ENCODE measurements at regions not wholly inside any gene's neighbourhood (a gene's known extent, or its start where the extent isn't known, plus 50 kb on each side); places are given as distances from the start of the nearest gene placed in this dataset.

- Mint-ChIP-seq H3K27ac (ENCODE audit: low read depth, unreplicated experiment) (no peak overlapping the region), H3K4me1 (ENCODE audit: insufficient read depth, unreplicated experiment) (no peaks in the 10 kb centered on the region), H3K4me3 (ENCODE audit: unreplicated experiment) (no peak overlapping the region), H3K9me3 (ENCODE audit: unreplicated experiment) (no peaks in the 10 kb centered on the region), H3K36me3 (ENCODE audit: insufficient read depth, unreplicated experiment) (no peaks in the 10 kb centered on the region), H3K27me3 (ENCODE audit: insufficient read depth, unreplicated experiment) (peaks cover 47% of the 10 kb centered on the region)
- intact Hi-C loops (cut with micrococcal nuclease): no loop called here
- BruUV-seq (replicated peaks): no TSS peak
- CTCF ChIA-PET: interaction anchor here (0.8 to 4.1 kb wide), 4 partner anchors 10 to 187 kb away, joined by 3 to 71 read pairs (median 4); no protein-coding TSS in a partner anchor
- DNase-seq (ENCODE audit: unreplicated experiment): no peak
- TF ChIP-seq CTCF (IDR thresholded peaks at IDR 0.05; ENCODE audit: unreplicated experiment): no peak
- POLR2A ChIA-PET: no interaction called here
Measured at GRCh38 chr7:31445686-31446355, 68.1 kb upstream of the ITPRID1 start.

- no peaks in the 10 kb centered on the region for H3K4me1 Mint-ChIP-seq (ENCODE audit: insufficient read depth, unreplicated experiment)
- ChIA-PET CTCF (interaction anchor here (0.5 to 3.0 kb wide), 8 partner anchors 40 to 314 kb away, joined by 3 to 17 read pairs (median 3); no protein-coding TSS in a partner anchor), POLR2A (interaction anchor here (0.5 kb wide), 1 partner anchor 376 kb away, joined by 3 read pairs; no protein-coding TSS in a partner anchor)
- no peak overlapping the region for H3K4me3 Mint-ChIP-seq (ENCODE audit: unreplicated experiment)
- no peaks in the 10 kb centered on the region for H3K36me3 Mint-ChIP-seq (ENCODE audit: insufficient read depth, unreplicated experiment)
- DNase-seq (ENCODE audit: unreplicated experiment): no peak
- no peaks in the 10 kb centered on the region for H3K9me3 Mint-ChIP-seq (ENCODE audit: unreplicated experiment)
- intact Hi-C loops (cut with micrococcal nuclease): no loop called here
- H3K27me3 Mint-ChIP-seq (ENCODE audit: insufficient read depth, unreplicated experiment): peaks cover 37% of the 10 kb centered on the region
- BruUV-seq (replicated peaks): no TSS peak
- H3K27ac Mint-ChIP-seq (ENCODE audit: low read depth, unreplicated experiment): no peak overlapping the region
- TF ChIP-seq CTCF (IDR thresholded peaks at IDR 0.05; ENCODE audit: unreplicated experiment): no peak
Measured at GRCh38 chr7:31448649-31449048, 65.2 kb upstream of the ITPRID1 start.

- H3K4me1 Mint-ChIP-seq (ENCODE audit: insufficient read depth, unreplicated experiment): no peaks in the 10 kb centered on the region
- H3K36me3 Mint-ChIP-seq (ENCODE audit: insufficient read depth, unreplicated experiment): no peaks in the 10 kb centered on the region
- CTCF ChIA-PET: interaction anchor here (0.8 to 3.4 kb wide), 5 partner anchors 10 to 33 kb away, joined by 3 to 23 read pairs (median 4); no protein-coding TSS in a partner anchor
Measured at GRCh38 chr7:31455844-31456243, 58.0 kb upstream of the ITPRID1 start.

More at GRCh38 chr7:31455844-31456243, 58.0 kb upstream of the ITPRID1 start:
- Mint-ChIP-seq H3K27me3 (ENCODE audit: insufficient read depth, unreplicated experiment) (peaks cover 1% of the 10 kb centered on the region), H3K4me3 (ENCODE audit: unreplicated experiment) (no peak overlapping the region), H3K27ac (ENCODE audit: low read depth, unreplicated experiment) (no peak overlapping the region), H3K9me3 (ENCODE audit: unreplicated experiment) (no peaks in the 10 kb centered on the region)
- DNase-seq (ENCODE audit: unreplicated experiment): no peak
- intact Hi-C loops (cut with micrococcal nuclease): no loop called here
- BruUV-seq (replicated peaks): no TSS peak
- POLR2A ChIA-PET: interaction anchor here (1.5 kb wide), 1 partner anchor 38 kb away, joined by 4 read pairs; no protein-coding TSS in a partner anchor
- TF ChIP-seq CTCF (IDR thresholded peaks at IDR 0.05; ENCODE audit: unreplicated experiment): no peak

Measured in MCF 10A (cell line).